CD4-positive, alpha-beta T cell treated with Interleukin-1 beta for 1 hour (primary cell): ENCODE measurements at regions not wholly inside any gene's neighbourhood (a gene's known extent, or its start where the extent isn't known, plus 50 kb on each side); places are given as distances from the start of the nearest gene placed in this dataset.
"Not testable (repeated sequence)": the region's sequence is repeated elsewhere in the genome, so short reads cannot be mapped to it uniquely, and the experiment has no call there.

Experiments used
- DNase-seq, 2 donors: peaks; one replicate each; pipeline ENCODE4 v3.0.0-alpha.2; 2020 to 2022

- DNase-seq = no peak
Measured at GRCh38 chr2:131584380-131584779, 56.7 kb downstream of the CCDC74A start.

- no peak for DNase-seq
Measured at GRCh38 chr2:131584940-131585339, 57.3 kb downstream of the CCDC74A start.

- no peak for DNase-seq
Measured at GRCh38 chr2:131588152-131588873, 60.6 kb downstream of the CCDC74A start.

GRCh38 chr2:131589126-131589525, 61.4 kb downstream of the CCDC74A start:
- DNase-seq = not testable (repeated sequence)

GRCh38 chr2:131590366-131590765, 62.7 kb downstream of the CCDC74A start:
- no peak for DNase-seq

- DNase-seq = no peak
Measured at GRCh38 chr2:131590896-131591295, 63.2 kb downstream of the CCDC74A start.

GRCh38 chr2:131596561-131596960, 68.9 kb downstream of the CCDC74A start:
- not testable (repeated sequence) for DNase-seq

- not testable (repeated sequence) for DNase-seq
Measured at GRCh38 chr2:131602444-131602843, 74.8 kb downstream of the CCDC74A start.

GRCh38 chr2:131604652-131605051, 77.0 kb downstream of the CCDC74A start:
- DNase-seq = not testable (repeated sequence)

GRCh38 chr2:131606366-131606765, 78.7 kb downstream of the CCDC74A start:
- not testable (repeated sequence) for DNase-seq

- DNase-seq = not testable (repeated sequence)
Measured at GRCh38 chr2:131607056-131607455, 79.4 kb downstream of the CCDC74A start.

- not testable (repeated sequence) for DNase-seq
Measured at GRCh38 chr2:131614539-131614938, 86.9 kb downstream of the CCDC74A start.

GRCh38 chr2:131618320-131618719, 90.6 kb downstream of the CCDC74A start:
- DNase-seq = not testable (repeated sequence)

- DNase-seq = not testable (repeated sequence)
Measured at GRCh38 chr2:131622874-131623273, 95.2 kb downstream of the CCDC74A start.

- not testable (repeated sequence) for DNase-seq
Measured at GRCh38 chr2:131626011-131626410, 98.3 kb downstream of the CCDC74A start.

GRCh38 chr2:131626565-131626964, 98.9 kb downstream of the CCDC74A start:
- DNase-seq = not testable (repeated sequence)

GRCh38 chr2:131627777-131628176, 100.1 kb downstream of the CCDC74A start:
- not testable (repeated sequence) for DNase-seq

- DNase-seq = not testable (repeated sequence)
Measured at GRCh38 chr2:131631648-131632047, 104.0 kb downstream of the CCDC74A start.

GRCh38 chr2:131633405-131633804, 105.7 kb downstream of the CCDC74A start:
- DNase-seq = not testable (repeated sequence)

- not testable (repeated sequence) for DNase-seq
Measured at GRCh38 chr2:131633827-131634695, 106.4 kb downstream of the CCDC74A start.

- DNase-seq = no peak
Measured at GRCh38 chr2:131635611-131636010, 107.9 kb downstream of the CCDC74A start.

GRCh38 chr2:131636704-131637308, 109.1 kb downstream of the CCDC74A start:
- not testable (repeated sequence) for DNase-seq

GRCh38 chr2:131639001-131639620, 111.4 kb downstream of the CCDC74A start:
- not testable (repeated sequence) for DNase-seq
